ENCODE measurements at regions not wholly inside any gene's neighbourhood (a gene's known extent, or its start where the extent isn't known, plus 50 kb on each side); places are given as distances from the start of the nearest gene placed in this dataset.
A peak's percentile ranks its signal among the peaks of the same experiment; 100 is the strongest.

GRCh38 chr14:66115740-66116502 is 370.2 kb upstream of the CCDC196 start:
- DNase-seq (ENCODE audit: low spot score), result no peak

DNA sequence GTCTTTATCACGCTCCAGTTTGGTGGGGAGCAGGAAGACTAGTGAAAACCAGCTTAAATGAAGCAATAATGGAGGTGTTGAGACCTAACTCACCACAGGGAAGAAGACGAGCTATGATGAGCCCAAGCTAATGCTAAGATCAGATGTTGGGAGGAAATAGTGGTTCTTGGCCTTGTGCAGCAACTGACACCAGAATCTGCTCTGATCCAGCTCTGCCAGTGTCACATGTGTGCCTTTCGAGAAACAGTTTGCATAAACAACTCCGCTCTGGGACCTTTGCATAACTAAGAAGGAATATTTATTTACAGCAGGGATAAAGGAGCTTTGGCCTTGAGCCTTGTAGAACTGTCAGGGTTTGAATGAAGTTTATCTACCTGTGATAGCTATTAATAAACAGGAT is 369.4 kb upstream of the CCDC196 start:
- no peak for DNase-seq (ENCODE audit: low spot score)

- DNase-seq (ENCODE audit: low spot score), result no peak
Measured at GRCh38 chr14:66117600-66117999, 368.6 kb upstream of the CCDC196 start.

- no peak for DNase-seq (ENCODE audit: low spot score)
Measured at GRCh38 chr14:66119606-66120231, 366.5 kb upstream of the CCDC196 start.

GRCh38 chr14:66120402-66120801 is 365.8 kb upstream of the CCDC196 start:
- no peak for DNase-seq (ENCODE audit: low spot score)

DNA sequence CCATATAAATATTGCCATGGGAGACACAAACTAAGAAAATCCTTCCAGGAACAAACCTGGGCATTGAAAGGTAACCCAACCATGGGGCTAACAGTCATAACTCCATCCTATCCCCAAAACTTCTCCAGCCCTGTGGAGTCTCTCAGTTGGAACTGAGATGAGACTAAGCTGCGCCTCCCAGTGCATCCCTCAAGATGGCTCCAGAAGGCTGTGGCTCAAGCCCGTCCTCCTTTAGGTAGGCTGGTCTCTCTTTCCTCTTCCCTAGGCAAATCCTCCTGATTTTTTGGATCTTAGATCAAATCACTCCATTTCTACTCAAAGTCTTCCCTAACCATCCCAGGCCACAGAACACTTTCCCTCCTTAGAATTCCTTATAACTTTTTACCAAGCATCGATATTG is 364.3 kb upstream of the CCDC196 start:
- no peak for DNase-seq (ENCODE audit: low spot score)

- no peak for DNase-seq (ENCODE audit: low spot score)
Measured at GRCh38 chr14:66129224-66129623, 356.9 kb upstream of the CCDC196 start.

DNA sequence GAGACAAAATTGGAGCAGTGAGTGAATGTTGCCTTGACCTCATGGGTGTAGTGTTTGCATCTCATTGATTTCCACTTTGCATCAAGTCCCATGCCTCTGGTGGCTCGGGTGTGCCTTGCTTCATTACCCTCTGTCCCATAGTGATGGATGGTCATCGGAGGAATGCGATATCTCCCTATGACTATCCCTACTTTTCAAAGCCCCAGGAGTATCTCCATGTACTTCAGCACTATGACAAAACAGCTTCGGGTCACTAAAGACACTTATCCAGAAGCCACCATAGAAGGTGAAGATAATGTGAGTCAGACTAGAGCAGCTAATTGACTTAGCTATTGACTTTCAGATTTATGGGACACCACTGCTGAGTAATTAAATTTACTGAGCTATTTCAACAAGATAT is 355.1 kb upstream of the CCDC196 start:
- no peak for DNase-seq (ENCODE audit: low spot score)

DNA sequence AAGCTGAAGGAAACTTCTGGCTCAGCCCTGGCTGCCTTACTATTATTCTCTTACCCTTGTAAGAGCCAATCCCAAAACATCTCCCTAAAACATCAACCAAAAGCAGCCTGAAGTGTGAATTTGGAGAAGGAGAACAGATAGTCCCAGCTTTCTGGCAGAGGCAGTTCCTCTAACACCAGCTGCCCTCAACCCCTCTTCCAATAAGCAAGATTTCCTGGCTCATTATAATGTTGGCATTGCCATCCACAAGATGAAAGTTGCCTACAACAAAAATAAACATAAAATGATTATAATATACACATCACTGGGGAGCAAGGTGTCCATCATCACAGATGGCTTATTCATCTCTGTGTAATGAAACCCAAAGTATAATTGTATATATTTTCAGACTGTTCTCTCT is 352.5 kb upstream of the CCDC196 start:
- no peak for DNase-seq (ENCODE audit: low spot score)

GRCh38 chr14:66135831-66136230 is 350.3 kb upstream of the CCDC196 start:
- no peak for DNase-seq (ENCODE audit: low spot score)

DNA sequence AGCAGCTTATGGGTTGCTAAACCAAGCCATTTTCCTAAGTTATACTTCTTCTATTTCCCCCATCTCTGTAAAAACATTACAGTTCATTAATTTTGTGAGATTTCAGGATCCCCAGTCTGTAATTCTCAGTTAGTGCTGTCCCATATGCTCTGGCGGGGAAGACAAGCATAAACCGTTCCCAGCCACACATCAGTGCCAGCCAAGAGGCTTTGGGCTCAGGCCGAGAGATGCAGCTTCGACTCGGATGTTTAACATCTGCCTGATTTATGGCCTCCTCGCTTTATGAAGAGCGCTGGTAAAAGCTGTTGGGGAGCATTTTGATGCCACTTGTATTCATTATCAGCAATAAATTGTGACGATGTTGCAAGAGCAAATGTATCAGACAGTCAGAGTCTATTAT is 349.1 kb upstream of the CCDC196 start:
- no peak for DNase-seq (ENCODE audit: low spot score)

DNA sequence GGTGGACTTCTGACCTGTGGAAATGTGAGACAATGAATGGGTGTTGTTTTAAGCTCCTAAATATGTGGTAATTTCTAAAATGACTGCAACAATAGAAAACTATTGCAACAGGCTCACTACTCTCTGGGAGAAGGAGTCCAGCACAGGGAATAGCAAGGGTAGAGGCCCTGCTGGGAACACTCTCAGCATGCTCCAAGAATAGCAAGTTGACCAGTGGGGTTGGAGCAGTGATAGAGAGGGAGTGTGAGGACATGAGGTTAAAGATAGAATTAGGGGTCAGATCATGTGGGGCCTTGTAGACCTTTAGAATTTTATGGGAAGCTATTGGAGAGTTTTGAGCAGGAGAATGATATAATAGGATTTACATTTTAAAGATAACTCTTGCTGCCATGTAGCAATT is 346.7 kb upstream of the CCDC196 start:
- no peak for DNase-seq (ENCODE audit: low spot score)

DNA sequence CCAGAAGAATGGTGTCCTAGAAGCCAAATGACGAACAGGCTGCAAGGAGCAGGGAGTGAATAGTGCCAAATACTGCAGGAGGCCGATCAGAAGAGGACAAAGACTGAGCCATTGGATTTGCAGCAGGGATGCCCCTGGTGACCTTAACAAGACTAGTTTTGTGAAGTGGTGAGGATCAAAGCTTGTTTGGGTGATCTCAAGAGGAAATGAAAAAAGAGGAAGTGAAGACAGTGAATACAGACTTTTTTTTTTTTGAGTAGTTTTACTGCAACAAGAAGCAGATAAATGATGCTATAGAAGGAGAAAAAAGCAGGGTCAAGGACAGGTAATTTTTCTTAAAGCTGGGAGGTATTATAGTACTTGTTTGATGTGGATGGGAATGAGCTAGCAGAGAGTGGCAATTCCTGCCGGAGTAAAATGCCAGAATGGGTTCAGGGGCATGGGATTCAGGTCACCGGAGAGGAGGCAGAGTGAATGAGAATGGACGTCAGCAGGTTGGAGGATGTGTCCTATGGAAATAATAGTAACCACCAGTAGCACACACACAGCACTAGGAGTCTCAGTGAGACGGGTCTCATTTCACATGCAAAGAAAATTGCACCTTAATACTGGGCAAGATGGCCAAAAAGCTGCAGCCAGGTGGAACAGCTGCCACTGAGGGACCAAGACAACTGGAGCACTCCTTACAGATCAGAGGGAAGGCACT is 345.8 kb upstream of the CCDC196 start:
- DNase-seq (ENCODE audit: low spot score), result peak; percentile 38

DNA sequence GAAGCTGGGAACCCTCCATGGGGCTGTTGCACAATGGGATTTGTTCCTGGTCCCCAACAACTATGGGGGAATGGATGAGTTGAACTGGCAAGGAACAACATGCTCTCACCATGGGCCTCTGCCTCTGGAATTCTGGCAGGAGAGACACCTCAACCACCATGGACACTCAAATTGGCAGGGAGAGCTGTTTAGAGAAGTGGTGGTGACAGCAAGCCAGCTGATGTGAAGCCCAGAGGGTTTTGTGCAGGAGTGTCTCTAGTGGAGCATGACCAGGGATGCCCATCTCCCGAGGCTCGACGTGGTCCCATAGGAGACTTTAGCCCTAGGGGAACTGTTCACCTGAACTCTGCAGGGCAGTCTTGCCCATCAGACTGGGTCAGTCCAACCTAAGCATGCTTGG is 345.2 kb upstream of the CCDC196 start:
- DNase-seq (ENCODE audit: low spot score), result no peak

DNA sequence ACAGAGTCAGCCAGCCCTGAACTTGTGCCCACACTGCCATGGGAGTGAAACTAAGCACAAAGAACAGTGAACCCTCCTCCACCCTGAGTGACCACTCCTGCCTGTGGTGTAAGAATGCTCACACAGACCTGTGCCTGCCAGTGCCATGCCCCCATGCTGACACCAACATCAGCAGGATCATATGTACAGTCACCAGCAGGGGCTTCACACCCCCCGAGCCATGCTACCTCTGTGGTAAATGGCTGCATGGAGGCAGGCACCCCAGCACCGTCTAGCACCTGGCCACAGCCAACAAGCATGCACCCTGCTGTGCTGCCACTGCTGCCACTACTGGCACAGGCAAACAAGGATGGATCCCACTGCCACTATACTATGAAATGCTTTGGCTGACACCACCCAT is 344.4 kb upstream of the CCDC196 start:
- DNase-seq (ENCODE audit: low spot score), result no peak

DNA sequence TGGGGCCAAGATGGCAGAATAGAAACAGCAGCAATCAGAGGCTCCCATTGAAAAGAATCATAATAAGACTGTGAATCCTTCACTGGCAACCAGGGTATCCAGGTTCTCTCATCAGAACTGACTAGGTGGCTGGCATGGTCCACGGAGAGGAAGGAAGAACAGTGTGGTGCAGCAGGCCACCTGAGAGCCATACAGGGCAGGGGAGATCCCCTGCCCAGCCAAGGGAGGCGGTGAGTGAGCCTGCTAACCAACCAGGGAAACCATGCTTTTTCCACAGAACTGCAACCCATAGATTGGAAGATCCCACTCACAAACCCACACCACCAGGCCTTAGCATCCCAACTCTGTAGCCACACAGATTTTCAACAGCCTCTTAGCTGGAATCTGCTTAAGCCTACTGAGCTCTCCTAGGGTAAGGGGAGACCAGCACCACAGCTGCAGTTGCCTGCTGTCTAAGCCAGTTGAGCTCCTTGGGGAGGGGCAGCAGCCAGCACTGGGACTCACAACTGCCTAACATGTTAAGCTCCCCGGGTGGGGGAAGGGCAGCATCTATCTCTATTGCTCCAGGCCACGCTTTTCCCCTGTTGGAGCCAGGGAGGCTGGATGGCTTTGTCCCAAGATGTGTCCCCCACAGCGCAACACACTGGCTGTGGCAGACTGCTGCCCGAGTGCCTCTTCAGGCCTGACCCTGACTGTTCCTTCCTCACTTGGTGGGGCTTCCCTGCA is 342.6 kb upstream of the CCDC196 start:
- no peak for DNase-seq (ENCODE audit: low spot score)

- DNase-seq (ENCODE audit: low spot score), result no peak
Measured at GRCh38 chr14:66152302-66152701, 333.9 kb upstream of the CCDC196 start.

- DNase-seq (ENCODE audit: low spot score), result no peak
Measured at GRCh38 chr14:66152747-66153146, 333.4 kb upstream of the CCDC196 start.

GRCh38 chr14:66163023-66163422 is 323.1 kb upstream of the CCDC196 start:
- DNase-seq (ENCODE audit: low spot score), result no peak

DNA sequence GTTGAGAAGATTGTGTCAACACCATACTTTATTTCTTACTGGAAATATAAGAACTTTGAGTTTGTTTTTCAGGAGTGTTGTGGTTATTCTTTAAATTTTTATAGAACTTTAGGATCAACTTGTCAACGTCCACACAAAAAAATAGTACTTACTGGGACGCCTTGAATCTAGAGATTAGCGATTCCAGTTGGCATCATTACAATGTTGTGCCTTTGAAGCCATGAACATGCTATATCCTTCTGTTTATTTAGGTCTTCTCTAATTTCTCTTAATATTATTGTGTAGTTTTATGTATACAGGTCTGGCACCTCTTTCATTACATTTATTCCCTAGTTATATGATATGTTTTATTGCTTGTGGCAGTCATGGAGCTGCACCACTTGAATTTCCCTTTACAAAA is 320.8 kb upstream of the CCDC196 start:
- no peak for DNase-seq (ENCODE audit: low spot score)

DNA sequence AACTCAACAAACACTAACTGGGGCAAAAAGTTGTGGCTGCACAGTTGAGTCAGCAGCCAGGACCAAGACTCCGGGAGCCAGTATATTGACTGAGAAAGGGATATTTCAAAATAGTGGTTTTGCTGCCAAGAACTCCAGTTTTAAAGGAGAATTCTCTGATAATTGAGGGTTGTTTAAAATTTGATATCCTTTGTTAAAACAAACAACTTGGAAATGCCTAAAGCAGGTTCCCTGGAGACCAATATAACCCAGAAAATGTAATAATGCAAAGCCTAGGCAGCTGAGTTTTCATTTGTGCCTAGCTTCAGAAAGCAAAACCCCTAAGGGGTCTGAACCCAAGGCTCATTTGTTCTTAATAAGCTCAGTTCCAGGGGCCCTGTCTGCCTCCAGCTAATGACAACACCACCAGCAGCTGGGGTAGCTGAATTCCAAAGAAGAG is 311.7 kb upstream of the CCDC196 start:
- no peak for DNase-seq (ENCODE audit: low spot score)

DNA sequence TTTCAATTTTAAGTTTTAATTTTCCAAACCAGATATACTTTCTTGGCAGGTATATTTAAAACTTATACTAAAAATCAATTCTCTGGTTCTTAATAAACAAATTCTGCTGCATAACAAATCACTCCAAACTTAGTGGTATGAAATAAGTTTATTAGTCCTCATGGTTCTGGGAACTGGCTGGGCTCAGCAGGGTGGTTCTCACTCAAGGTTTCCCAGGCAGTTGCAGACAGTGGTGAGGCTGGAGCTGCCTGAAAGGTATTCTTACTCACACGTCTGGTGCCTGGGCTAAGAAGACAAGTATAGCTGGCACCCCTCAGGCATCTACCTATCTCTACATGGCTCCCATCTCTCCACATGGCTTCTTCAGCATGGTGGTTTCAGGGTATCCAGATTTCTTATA is 308.2 kb upstream of the CCDC196 start:
- DNase-seq (ENCODE audit: low spot score), result no peak

DNA sequence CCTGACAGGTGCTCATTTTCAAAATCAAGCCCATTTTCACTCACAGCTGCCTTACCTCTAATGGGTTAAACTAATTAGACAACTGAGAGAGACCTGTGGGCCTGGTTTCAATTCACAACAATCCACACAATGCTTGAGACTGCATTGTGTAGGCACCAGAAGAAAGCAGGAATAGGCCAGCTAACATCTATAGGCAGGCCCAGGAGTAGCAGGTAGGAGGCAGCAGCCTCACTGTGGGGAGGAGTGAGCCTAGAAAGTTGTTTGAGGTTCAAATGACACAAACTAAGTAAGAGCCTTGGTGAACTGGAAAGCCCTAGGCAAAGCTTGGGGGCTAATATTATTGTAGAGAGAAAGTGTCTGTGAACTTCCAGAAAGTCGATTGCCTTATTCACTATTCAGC is 289.5 kb upstream of the CCDC196 start:
- no peak for DNase-seq (ENCODE audit: low spot score)

Data from NAMALWA (cell line).